OCI-LY1 (cell line): ENCODE measurements at regions not wholly inside any gene's neighbourhood (a gene's known extent, or its start where the extent isn't known, plus 50 kb on each side); places are given as distances from the start of the nearest gene placed in this dataset.

ENCODE experiments used
- H2AFZ ChIP-seq: fragments of 200-600 bp; sonication (generic), shearing (Covaris generic); 2 replicates; pipeline ENCODE4 v1.6.0; 2014; ENCODE audit warnings: antibody characterized with exemption, mild to moderate bottlenecking, low read length
- H3F3A ChIP-seq: fragments of 200-600 bp; sonication (generic), shearing (Covaris generic); 2 replicates; pipeline ENCODE4 v1.6.0; 2014; ENCODE audit warnings: mild to moderate bottlenecking, antibody characterized with exemption, low read length, moderate library complexity; ENCODE audit not compliant: insufficient read depth
- H3K27ac ChIP-seq: fragments of 200-600 bp; sonication (generic); 2 replicates; pipeline ENCODE4 v1.5.1; 2014; ENCODE audit warnings: low read length, mixed run types, mild to moderate bottlenecking, low read depth; ENCODE audit not compliant: poor library complexity, severe bottlenecking
- H3K27me3 ChIP-seq: fragments of 200-600 bp; sonication (generic); 2 replicates; pipeline ENCODE4 v1.6.0; 2014; ENCODE audit warnings: antibody characterized with exemption, mild to moderate bottlenecking, low read length, moderate library complexity; ENCODE audit not compliant: insufficient read depth
- H3K36me3 ChIP-seq: fragments of 200-600 bp; sonication (generic); 2 replicates; pipeline ENCODE4 v1.6.1; 2014; ENCODE audit warnings: mild to moderate bottlenecking, antibody characterized with exemption, low read length, moderate library complexity, mixed read lengths; ENCODE audit not compliant: insufficient read depth
- H3K4me1 ChIP-seq: fragments of 200-600 bp; sonication (generic); 2 replicates; pipeline ENCODE4 v1.5.1; 2014; ENCODE audit warnings: mild to moderate bottlenecking, low read length, moderate library complexity; ENCODE audit not compliant: insufficient read depth, severe bottlenecking
- H3K4me2 ChIP-seq: fragments of 200-600 bp; sonication (generic), shearing (Covaris generic); 2 replicates; pipeline ENCODE4 v1.6.1; 2014; ENCODE audit warnings: low read length
- H3K4me3 ChIP-seq: fragments of 200-600 bp; sonication (generic); 2 replicates; pipeline ENCODE4 v1.5.1; 2014; ENCODE audit warnings: low read length, low read depth, mild to moderate bottlenecking, mixed read lengths; ENCODE audit not compliant: poor library complexity, severe bottlenecking
- H3K79me2 ChIP-seq: fragments of 200-600 bp; shearing (Covaris generic); 2 replicates; pipeline ENCODE4 v1.6.1; 2016; ENCODE audit warnings: mixed run types, low read length, mixed read lengths; ENCODE audit not compliant: insufficient read depth
- H3K9ac ChIP-seq: fragments of 200-600 bp; sonication (generic), shearing (Covaris generic); 2 replicates; pipeline ENCODE4 v1.6.1; 2014; ENCODE audit warnings: mild to moderate bottlenecking, low read length, mixed read lengths
- H3K9me2 ChIP-seq: fragments of 200-600 bp; sonication (generic), shearing (Covaris generic); 2 replicates; pipeline ENCODE4 v1.6.1; 2014; ENCODE audit warnings: low read depth, mild to moderate bottlenecking, low read length, mixed read lengths
- H3K9me3 ChIP-seq: fragments of 200-600 bp; shearing (Covaris generic); 2 replicates; pipeline ENCODE4 v1.6.1; 2014; ENCODE audit warnings: low read length, mixed read lengths
- H4K20me1 ChIP-seq: fragments of 200-600 bp; sonication (generic), shearing (Covaris generic); 2 replicates; pipeline ENCODE4 v1.6.0; 2016; ENCODE audit warnings: mild to moderate bottlenecking, low read length; ENCODE audit not compliant: insufficient read depth
- EZH2 ChIP-seq: fragments of 200-600 bp; sonication (generic), shearing (Covaris generic); IDR thresholded peaks from 2 replicates; pipeline ENCODE4 v1.8.0; 2017; ENCODE audit warnings: borderline replicate concordance, mixed run types, mild to moderate bottlenecking, antibody characterized with exemption, low read length, moderate library complexity, mixed read lengths
- TF ChIP-seq, protein P1 (sequence below): fragments of 200-600 bp; sonication (generic), shearing (Covaris generic); IDR thresholded peaks from 2 replicates; pipeline ENCODE4 v1.5.1; 2017; ENCODE audit warnings: mild to moderate bottlenecking, antibody characterized with exemption, low read length, moderate library complexity, mixed read lengths

DNA sequence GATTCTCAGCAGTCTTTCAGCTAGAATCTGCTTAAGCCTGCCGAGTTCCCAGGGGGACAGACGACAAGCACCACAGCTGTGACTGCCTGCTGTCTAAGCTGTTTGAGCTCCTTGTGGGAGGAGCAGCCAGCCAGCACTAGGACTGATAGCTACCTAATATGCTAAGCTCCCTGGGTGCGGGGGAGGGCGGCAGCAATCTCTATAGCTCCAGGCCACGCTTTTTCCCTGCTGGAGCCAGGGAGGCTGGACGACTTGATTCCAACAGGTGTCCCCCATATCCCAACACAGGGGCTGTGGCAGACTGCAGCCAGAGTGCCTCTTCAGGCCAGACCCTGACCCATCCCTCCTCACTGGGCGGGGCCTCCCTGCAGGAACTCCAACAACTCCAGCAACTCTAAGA lies 134.1 kb upstream of the ARPP21 start:
- no peaks in the 10 kb centered on the region for H3K9me3 ChIP-seq
- H3K4me3 ChIP-seq: peak overlapping the region; percentile 10
- no peaks in the 10 kb centered on the region for H3F3A ChIP-seq
- no peaks in the 10 kb centered on the region for H4K20me1 ChIP-seq
- H3K27me3 ChIP-seq: no peaks in the 10 kb centered on the region
- H3K79me2 ChIP-seq: no peaks in the 10 kb centered on the region
- H3K36me3 ChIP-seq: no peaks in the 10 kb centered on the region
- H2AFZ ChIP-seq: peak overlapping the region; percentile 46; the same call in 1 of the 2 replicates
- H3K9ac ChIP-seq: peak overlapping the region; percentile 17; the same call in 1 of the 2 replicates
- H3K4me2 ChIP-seq: peak overlapping the region; percentile 39; the same call in 1 of the 2 replicates
- TF ChIP-seq EZH2: no peak
- TF ChIP-seq, protein P1, sequence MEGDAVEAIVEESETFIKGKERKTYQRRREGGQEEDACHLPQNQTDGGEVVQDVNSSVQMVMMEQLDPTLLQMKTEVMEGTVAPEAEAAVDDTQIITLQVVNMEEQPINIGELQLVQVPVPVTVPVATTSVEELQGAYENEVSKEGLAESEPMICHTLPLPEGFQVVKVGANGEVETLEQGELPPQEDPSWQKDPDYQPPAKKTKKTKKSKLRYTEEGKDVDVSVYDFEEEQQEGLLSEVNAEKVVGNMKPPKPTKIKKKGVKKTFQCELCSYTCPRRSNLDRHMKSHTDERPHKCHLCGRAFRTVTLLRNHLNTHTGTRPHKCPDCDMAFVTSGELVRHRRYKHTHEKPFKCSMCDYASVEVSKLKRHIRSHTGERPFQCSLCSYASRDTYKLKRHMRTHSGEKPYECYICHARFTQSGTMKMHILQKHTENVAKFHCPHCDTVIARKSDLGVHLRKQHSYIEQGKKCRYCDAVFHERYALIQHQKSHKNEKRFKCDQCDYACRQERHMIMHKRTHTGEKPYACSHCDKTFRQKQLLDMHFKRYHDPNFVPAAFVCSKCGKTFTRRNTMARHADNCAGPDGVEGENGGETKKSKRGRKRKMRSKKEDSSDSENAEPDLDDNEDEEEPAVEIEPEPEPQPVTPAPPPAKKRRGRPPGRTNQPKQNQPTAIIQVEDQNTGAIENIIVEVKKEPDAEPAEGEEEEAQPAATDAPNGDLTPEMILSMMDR: no peak
- peaks cover 35% of the 10 kb centered on the region for H3K4me1 ChIP-seq
- H3K27ac ChIP-seq: peak overlapping the region; percentile 26
- no peaks in the 10 kb centered on the region for H3K9me2 ChIP-seq

DNA sequence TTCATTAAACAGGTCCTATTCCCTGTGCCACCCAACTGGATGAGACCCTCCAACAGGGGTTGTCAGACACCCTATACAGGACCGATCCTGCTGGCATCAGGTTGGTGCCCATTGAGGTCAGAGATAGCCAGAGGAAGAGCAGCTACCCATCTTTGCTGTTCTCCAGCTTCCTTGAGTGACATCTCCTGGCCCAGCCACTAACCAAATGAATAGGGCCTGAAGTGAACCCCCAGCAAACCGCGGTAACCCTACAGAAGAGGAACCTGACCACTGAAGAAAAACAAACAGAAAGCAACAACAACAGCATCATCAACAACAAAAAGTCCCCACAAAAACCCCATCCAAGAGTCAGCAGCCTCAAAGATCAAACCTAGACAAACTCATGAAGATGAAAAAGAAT lies 133.6 kb upstream of the ARPP21 start:
- Histone ChIP-seq H3K4me3 (peak overlapping the region; percentile 10), H3K27me3 (no peaks in the 10 kb centered on the region), H3K79me2 (no peaks in the 10 kb centered on the region), H3K4me2 (peak overlapping the region; percentile 39; the same call in 1 of the 2 replicates), H2AFZ (peak overlapping the region; percentile 46; the same call in 1 of the 2 replicates), H3K9me2 (no peaks in the 10 kb centered on the region), H4K20me1 (no peaks in the 10 kb centered on the region), H3K9me3 (no peaks in the 10 kb centered on the region), H3K9ac (no peak overlapping the region), H3K4me1 (peaks cover 29% of the 10 kb centered on the region), H3K27ac (peak overlapping the region; percentile 26), H3F3A (no peaks in the 10 kb centered on the region), H3K36me3 (no peaks in the 10 kb centered on the region)
- TF ChIP-seq, protein P1: no peak
- no peak for TF ChIP-seq EZH2

DNA sequence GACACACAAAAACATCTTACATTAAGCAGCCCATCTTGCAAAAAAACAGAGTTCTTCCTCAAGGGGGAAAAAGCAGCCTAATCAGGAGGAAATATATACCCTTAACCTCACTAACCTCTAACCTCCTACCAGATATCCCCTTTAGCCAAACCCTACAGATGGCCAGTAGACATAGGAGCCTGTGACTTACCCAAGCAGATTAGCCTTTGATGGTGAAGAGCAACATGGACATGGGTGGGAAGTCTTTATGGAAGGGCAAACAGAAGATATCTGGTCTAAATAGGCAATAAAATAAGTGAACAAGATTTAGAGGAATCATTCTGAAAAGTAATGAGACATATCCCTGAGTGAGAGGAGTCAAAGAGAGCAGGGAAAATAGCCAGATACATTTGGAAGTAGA lies 119.4 kb upstream of the ARPP21 start:
- no peaks in the 10 kb centered on the region for H3K36me3 ChIP-seq
- no peaks in the 10 kb centered on the region for H3F3A ChIP-seq
- H3K79me2 ChIP-seq: no peaks in the 10 kb centered on the region
- no peak for TF ChIP-seq EZH2
- TF ChIP-seq, protein P1: no peak
- H4K20me1 ChIP-seq: no peaks in the 10 kb centered on the region
- H3K4me2 ChIP-seq: no peak overlapping the region
- no peak overlapping the region for H3K4me3 ChIP-seq
- no peaks in the 10 kb centered on the region for H3K9me2 ChIP-seq
- H3K4me1 ChIP-seq: peaks cover 15% of the 10 kb centered on the region
- H3K27ac ChIP-seq: no peak overlapping the region
- no peaks in the 10 kb centered on the region for H3K27me3 ChIP-seq
- H3K9me3 ChIP-seq: no peaks in the 10 kb centered on the region
- no peak overlapping the region for H2AFZ ChIP-seq
- H3K9ac ChIP-seq: no peak overlapping the region
